GM18951 (cell line): ENCODE measurements at regions not wholly inside any gene's neighbourhood (a gene's known extent, or its start where the extent isn't known, plus 50 kb on each side); places are given as distances from the start of the nearest gene placed in this dataset.
"Not testable (repeated sequence)": the region's sequence is repeated elsewhere in the genome, so short reads cannot be mapped to it uniquely, and the experiment has no call there.

Experiments
- POLR2A ChIP-seq: IDR thresholded peaks from 4 replicates; pipeline ENCODE4 v1.6.1; 2011; ENCODE audit warnings: mild to moderate bottlenecking; ENCODE audit not compliant: insufficient read length, insufficient read depth; ENCODE audit errors: extremely low read depth
- in situ Hi-C: fragments of 300-500 bp; cut with MboI; formaldehyde crosslinking; loops from one replicate; pipeline ENCODE4 v1.12.0; 2022; ENCODE audit warnings: low sequenced_read_pairs, mixed read lengths, inconsistent platforms; ENCODE audit not compliant: unreplicated experiment

GRCh38 chr7:13578294-13578693, 411.2 kb downstream of the ETV1 start:
- no peak for TF ChIP-seq POLR2A
- in situ Hi-C loops: no loop called here

GRCh38 chr7:13581097-13581496, 408.4 kb downstream of the ETV1 start:
- no peak for TF ChIP-seq POLR2A

DNA sequence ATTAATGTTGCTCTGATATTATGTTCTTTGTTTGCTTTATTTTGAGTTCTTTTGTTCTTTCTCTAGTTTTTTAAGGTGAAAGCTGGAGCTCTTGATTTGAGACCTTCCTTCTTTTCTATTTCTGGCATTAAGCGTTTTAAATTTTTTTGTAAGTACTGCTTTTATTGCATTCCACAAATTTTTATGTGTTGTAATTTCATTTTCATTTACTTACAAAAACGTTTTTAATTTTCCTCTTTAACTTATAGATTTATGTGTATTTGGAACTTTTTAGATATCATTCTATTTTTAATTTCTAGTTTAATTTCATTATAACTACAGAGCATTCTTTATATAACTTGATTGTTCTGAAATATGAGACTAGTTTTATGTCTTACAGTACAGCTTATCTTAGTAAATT, 395.6 kb downstream of the ETV1 start:
- TF ChIP-seq POLR2A: no peak
- in situ Hi-C loops: no loop called here

More at GRCh38 chr7:13581097-13581496, 408.4 kb downstream of the ETV1 start:
- in situ Hi-C loops: no loop called here

DNA sequence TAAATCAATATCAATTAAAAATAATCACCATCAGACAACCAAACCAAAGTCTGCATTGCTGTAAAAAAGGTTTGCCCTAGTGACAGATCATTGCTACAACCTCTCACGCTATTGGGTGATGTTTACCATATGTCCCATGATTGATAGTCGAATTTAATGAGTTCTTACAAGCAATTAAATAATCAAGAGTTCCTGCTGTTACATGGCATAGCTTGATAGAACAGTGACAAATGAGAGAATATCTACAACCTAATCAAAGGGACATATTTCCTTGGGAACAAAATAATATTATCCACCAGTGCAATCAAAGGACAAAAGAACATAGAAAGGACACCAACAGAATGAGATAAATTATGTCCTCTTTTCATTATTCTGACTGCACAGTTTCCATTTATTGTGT, 387.4 kb downstream of the ETV1 start:
- TF ChIP-seq POLR2A: no peak
- in situ Hi-C loops: no loop called here

- in situ Hi-C loops: no loop called here
- no peak for TF ChIP-seq POLR2A
Measured at GRCh38 chr7:13603016-13603415, 386.4 kb downstream of the ETV1 start.

- in situ Hi-C loops: no loop called here
- no peak for TF ChIP-seq POLR2A
Measured at GRCh38 chr7:13603661-13604060, 385.8 kb downstream of the ETV1 start.

DNA sequence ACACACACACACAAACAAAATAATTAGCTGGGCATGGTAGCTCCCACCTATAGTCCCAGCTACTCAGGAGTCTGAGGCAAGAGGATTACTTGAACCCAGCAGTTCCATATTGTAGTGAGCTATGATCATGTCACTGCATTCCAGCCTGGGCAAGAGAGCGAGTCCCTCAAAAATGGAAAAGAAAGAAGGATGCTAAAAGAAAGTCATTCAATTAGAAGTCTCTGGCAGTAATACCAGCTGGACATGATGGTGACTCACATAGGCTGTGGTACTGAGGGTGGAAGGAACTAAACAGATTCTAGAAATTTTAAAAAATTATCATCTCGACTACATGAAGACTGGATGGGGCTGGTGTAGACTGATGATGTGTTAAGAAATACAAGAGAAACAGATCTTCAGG, 385.3 kb downstream of the ETV1 start:
- in situ Hi-C loops: no loop called here
- TF ChIP-seq POLR2A: no peak

DNA sequence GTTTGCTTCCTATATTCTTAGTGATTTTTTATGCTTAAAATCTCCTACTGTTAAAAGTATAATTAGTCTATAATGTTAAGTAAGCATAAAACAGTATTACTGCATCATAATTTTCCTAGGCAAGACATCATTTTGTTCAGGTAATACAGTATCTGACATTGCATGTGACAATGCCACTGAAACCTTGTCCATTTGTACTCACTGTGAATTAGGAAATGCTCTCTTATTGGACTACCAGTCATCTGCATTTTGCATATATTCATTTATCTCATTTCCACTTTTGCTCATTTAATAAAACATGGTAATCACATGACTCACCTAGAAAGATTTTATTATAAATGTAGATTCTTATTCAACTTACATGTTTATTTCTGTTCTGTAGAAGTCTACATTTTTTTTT, 379.1 kb downstream of the ETV1 start:
- no peak for TF ChIP-seq POLR2A
- in situ Hi-C loops: no loop called here

- TF ChIP-seq POLR2A: no peak
- in situ Hi-C loops: no loop called here
Measured at GRCh38 chr7:13615679-13616078, 373.8 kb downstream of the ETV1 start.

- in situ Hi-C loops: no loop called here
- no peak for TF ChIP-seq POLR2A
Measured at GRCh38 chr7:13627455-13627854, 362.0 kb downstream of the ETV1 start.

GRCh38 chr7:13628239-13629001, 361.0 kb downstream of the ETV1 start:
- TF ChIP-seq POLR2A: no peak
- in situ Hi-C loops: no loop called here

GRCh38 chr7:13631207-13632049, 358.0 kb downstream of the ETV1 start:
- in situ Hi-C loops: not testable (repeated sequence)

DNA sequence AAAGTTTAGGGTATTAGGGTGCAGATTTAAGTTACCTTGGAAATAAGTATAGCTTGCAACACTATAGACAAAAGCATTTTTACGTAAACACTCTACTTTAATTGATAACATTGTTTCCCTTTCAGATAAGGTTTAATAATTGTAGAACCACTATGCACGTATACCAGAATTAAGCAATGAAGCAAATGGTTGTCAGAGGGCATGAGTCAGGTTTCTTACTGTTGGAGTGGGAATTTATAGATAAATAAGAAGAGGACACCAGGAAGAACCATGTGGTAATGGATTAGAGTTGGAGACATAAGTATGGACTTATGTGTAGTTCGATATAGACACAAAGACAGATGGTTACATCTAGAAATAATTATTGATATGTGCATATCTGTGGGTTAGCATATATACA, 355.6 kb downstream of the ETV1 start:
- no peak for TF ChIP-seq POLR2A
- in situ Hi-C loops: no loop called here

DNA sequence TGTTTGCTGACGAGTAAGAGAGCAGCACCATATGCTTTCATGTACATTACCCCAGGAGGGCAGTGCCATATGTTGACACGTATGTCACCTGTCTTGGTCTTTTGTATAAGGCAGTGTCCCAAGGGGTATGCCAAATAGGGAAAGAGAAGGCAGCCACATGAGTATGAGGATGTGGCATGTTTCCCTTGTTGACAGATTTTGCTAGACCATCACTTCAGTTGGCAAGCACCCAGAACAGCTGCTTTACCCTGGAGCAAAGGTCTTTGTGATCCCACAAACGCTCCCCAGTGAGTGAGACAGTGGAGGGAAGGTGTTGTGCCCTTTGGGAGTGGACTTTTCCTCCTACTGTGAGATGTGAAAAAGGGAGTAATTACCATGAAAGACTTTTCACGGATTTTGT, 350.1 kb downstream of the ETV1 start:
- in situ Hi-C loops: no loop called here
- TF ChIP-seq POLR2A: no peak

- TF ChIP-seq POLR2A: no peak
- in situ Hi-C loops: no loop called here
Measured at GRCh38 chr7:13641714-13642113, 347.8 kb downstream of the ETV1 start.
